T follicular helper cell (primary cell): ENCODE measurements at regions not wholly inside any gene's neighbourhood (a gene's known extent, or its start where the extent isn't known, plus 50 kb on each side); places are given as distances from the start of the nearest gene placed in this dataset.

Experiments used
- DNase-seq: peaks from one replicate; pipeline ENCODE4 v3.0.0-alpha.2; 2020; ENCODE audit warnings: low read depth

GRCh38 chr19:31946491-31946890 lies 398.9 kb upstream of the ZNF507 start:
- DNase-seq: no peak

DNA sequence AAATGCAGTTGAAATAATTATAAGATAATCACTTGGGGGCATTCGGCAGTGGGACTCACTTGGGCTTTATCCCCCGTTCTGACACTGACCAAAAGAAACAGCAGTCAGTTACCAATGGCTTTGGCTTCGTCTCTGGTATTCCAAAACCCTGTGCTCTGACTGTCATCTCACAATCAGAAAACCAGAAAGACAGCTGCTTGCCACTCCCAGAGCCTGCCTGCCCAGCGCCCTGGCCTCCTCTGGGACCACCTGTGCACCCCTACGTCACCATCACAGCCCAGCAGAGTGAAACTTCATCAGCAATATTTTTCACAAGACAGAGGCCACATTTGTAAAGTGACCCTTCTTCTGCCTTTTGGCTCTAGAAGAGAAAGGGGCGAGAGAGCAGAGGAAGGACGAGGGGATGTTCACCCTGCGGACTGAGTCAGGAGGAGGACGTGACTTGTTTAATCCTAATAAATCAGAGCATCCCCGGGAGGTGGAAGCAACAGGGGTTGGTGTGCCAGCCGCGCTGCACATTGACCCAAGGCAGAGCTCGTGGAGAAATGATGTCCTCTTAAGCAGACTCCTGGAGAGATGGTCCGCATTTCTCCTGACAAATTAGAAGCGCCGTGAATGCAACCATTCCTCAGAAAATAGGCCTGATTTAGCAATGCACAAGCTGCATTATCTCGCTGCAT lies 397.8 kb upstream of the ZNF507 start:
- no peak for DNase-seq

DNA sequence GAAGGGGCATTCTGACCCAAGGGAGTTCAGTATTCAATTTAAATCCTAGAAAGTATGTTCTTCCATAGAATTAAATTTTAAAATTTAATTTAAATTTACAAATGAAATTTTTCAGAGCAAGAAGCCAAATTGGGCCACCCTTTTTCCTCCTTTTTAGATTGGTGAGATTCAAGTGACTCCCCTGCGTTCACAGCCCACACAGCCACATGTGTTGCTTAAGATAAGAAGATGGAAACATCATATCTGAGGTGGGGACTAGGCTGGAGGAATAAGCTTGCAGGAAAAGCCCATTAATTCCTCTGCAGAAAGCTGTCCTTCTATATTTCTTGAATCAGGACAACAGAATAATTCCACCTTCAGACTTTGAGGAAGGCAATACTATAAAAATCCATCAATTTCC lies 392.7 kb upstream of the ZNF507 start:
- no peak for DNase-seq

- no peak for DNase-seq
These were observed 390.3 kb upstream of the ZNF507 start for GRCh38 chr19:31955061-31955460.

DNA sequence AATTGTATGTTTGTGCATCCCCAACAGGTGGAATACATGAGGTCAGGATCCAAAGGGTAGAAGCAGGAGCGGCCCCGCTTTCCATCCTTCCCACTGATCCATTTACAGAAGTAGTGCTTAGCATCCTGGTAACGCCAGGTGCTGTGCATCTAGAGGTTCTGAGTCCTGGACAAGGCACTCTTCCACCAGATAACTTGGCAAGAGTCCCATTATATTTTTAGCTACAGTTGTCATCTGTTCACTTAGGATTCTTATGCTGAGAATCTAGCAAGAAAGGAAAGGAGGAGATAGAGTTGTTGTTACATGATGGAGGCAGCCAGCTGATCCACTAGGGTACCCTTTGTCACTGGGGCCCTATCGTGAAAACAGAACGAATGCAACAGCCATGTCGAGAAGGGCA lies 389.5 kb upstream of the ZNF507 start:
- DNase-seq: no peak

GRCh38 chr19:31956771-31957392 lies 388.5 kb upstream of the ZNF507 start:
- DNase-seq: no peak

- no peak for DNase-seq
These were observed 387.7 kb upstream of the ZNF507 start for GRCh38 chr19:31957711-31958110.

- no peak for DNase-seq
These were observed 385.8 kb upstream of the ZNF507 start for GRCh38 chr19:31959527-31960018.

DNA sequence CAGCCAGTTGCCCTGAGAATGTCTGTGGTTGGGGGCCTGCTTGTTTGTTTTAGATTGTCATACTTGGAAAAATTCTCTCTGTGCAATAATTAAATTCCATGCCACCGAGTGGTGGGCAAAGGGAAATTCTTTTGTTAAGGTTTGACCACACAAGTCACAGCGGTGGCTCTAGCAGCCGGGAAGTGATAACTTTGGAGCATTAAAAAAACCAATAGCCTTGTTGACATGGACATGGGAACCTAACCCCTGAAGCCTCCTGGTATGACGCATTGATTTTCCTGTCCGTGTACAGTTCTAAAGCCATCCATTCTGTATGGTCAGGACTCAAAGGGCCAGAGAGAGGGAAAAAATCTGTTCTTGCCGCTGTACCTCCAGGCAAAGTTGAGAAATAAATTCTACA lies 384.9 kb upstream of the ZNF507 start:
- DNase-seq: no peak

GRCh38 chr19:31961191-31961590 lies 384.2 kb upstream of the ZNF507 start:
- no peak for DNase-seq

GRCh38 chr19:31961667-31962066 lies 383.7 kb upstream of the ZNF507 start:
- no peak for DNase-seq

- DNase-seq: no peak
These were observed 382.8 kb upstream of the ZNF507 start for GRCh38 chr19:31962561-31962996.

DNA sequence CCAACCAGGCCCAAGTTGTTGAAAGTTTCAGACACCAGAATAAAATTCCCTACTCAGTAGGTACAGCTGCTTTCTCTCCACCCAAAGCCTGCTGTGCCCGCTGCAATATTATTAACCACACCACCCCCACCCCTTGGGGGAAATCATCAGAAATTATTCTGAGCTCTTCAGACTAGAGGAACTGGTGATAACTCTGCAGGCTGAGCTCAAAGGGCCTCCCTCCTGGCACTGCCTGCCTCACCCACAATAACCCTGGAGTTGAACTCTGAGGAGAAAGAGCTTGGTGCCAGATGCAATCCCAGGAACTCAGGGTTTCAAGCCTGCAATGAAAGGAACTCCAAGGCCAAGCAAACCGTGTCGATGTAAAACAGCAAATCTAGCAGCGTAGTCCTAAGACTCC lies 381.7 kb upstream of the ZNF507 start:
- DNase-seq: no peak

- DNase-seq: no peak
These were observed 376.4 kb upstream of the ZNF507 start for GRCh38 chr19:31969016-31969415.

DNA sequence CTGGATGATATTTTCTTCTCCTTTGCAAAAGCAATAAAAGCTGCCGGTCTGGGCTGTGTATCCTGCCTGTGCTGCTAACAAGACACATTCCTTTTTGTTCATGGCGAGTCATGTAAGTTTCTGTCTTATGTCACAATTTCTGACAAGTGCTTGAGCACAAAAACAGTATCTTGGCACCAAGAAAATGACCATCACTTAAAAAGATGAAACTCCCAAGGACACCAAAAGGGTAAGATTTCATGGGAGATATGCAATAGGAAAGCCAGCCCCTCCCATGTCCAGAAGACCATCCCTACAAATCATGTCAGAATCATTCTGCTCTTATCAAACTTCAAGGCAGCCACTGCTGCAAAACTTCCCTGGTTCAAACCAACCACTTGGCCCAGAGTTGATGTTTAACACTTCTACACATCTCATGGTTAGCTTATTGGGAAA lies 375.4 kb upstream of the ZNF507 start:
- DNase-seq: no peak

DNA sequence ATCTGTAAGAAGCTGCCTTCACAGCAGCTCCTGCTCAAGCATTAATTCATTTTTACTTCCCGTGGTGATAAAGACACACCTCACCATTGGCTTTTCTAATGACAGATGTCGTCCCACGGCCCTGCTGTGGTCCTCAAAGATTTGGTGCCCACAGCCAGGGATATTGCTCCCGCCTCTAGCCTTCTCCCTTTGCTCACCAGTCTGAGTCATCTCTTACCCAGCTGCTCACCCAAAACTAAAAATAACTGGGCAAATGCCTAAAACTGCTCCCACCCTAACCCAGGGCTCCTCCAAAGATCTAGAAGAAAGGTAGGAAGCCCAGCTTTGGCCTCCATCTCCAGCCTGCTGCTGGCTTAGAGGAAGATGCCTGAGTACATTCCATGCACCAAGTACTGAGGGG lies 371.1 kb upstream of the ZNF507 start:
- DNase-seq: no peak

- no peak for DNase-seq
These were observed 370.5 kb upstream of the ZNF507 start for GRCh38 chr19:31974941-31975340.

- no peak for DNase-seq
These were observed 369.9 kb upstream of the ZNF507 start for GRCh38 chr19:31975461-31975860.

- no peak for DNase-seq
These were observed 368.5 kb upstream of the ZNF507 start for GRCh38 chr19:31976775-31977536.

GRCh38 chr19:31979362-31979761 lies 366.0 kb upstream of the ZNF507 start:
- no peak for DNase-seq

GRCh38 chr19:31979949-31980670 lies 365.3 kb upstream of the ZNF507 start:
- DNase-seq: no peak

DNA sequence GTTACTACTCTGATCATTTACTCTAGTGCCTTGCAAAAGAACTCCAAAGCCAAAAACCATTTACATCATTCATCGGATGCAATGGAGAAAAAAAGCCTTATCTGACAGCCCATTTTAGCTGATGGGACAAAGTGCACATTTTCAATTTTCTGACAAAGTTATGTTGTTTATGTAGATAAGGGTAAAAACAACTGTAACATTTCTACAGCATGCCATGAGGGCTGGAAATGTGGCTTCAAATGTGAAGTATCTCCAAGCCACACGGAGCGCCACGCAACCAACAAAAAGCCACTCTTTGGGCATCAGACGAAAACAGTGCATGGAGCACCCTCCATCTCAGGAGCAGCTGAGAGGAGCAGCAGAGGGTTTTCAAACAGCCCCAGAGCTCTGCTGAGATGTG lies 364.6 kb upstream of the ZNF507 start:
- no peak for DNase-seq
